ENCODE measurements at regions not wholly inside any gene's neighbourhood (a gene's known extent, or its start where the extent isn't known, plus 50 kb on each side); places are given as distances from the start of the nearest gene placed in this dataset.
"Not testable (repeated sequence)": the region's sequence is repeated elsewhere in the genome, so short reads cannot be mapped to it uniquely, and the experiment has no call there.

GRCh38 chr19:28185646-28186045, 1027.3 kb downstream of the UQCRFS1 start:
- DNase-seq (ENCODE audit: low spot score): no peak

GRCh38 chr19:28184997-28185396, 1028.0 kb downstream of the UQCRFS1 start:
- no peak for DNase-seq (ENCODE audit: low spot score)

GRCh38 chr19:28176193-28176592, 1036.8 kb downstream of the UQCRFS1 start:
- no peak for DNase-seq (ENCODE audit: low spot score)

- DNase-seq (ENCODE audit: low spot score): no peak
Measured at GRCh38 chr19:28171983-28172382, 1041.0 kb downstream of the UQCRFS1 start.

GRCh38 chr19:28170066-28170465, 1042.9 kb downstream of the UQCRFS1 start:
- DNase-seq (ENCODE audit: low spot score): no peak

- DNase-seq (ENCODE audit: low spot score): no peak
Measured at GRCh38 chr19:28169168-28169887, 1043.6 kb downstream of the UQCRFS1 start.

GRCh38 chr19:28168557-28168956, 1044.4 kb downstream of the UQCRFS1 start:
- no peak for DNase-seq (ENCODE audit: low spot score)

GRCh38 chr19:28166025-28166424, 1046.9 kb downstream of the UQCRFS1 start:
- no peak for DNase-seq (ENCODE audit: low spot score)

GRCh38 chr19:28164214-28164613, 1048.7 kb downstream of the UQCRFS1 start:
- DNase-seq (ENCODE audit: low spot score): no peak

- no peak for DNase-seq (ENCODE audit: low spot score)
Measured at GRCh38 chr19:28159065-28159464, 1053.9 kb downstream of the UQCRFS1 start.

- no peak for DNase-seq (ENCODE audit: low spot score)
Measured at GRCh38 chr19:28155265-28155664, 1057.7 kb downstream of the UQCRFS1 start.

- DNase-seq (ENCODE audit: low spot score): no peak
Measured at GRCh38 chr19:28154077-28154476, 1058.9 kb downstream of the UQCRFS1 start.

- DNase-seq (ENCODE audit: low spot score): no peak
Measured at GRCh38 chr19:28153123-28153522, 1059.8 kb downstream of the UQCRFS1 start.

GRCh38 chr19:28152195-28152594, 1060.8 kb downstream of the UQCRFS1 start:
- no peak for DNase-seq (ENCODE audit: low spot score)

GRCh38 chr19:28150129-28150528, 1062.8 kb downstream of the UQCRFS1 start:
- DNase-seq (ENCODE audit: low spot score): no peak

- no peak for DNase-seq (ENCODE audit: low spot score)
Measured at GRCh38 chr19:28148554-28148953, 1064.4 kb downstream of the UQCRFS1 start.

- no peak for DNase-seq (ENCODE audit: low spot score)
Measured at GRCh38 chr19:28142258-28142657, 1070.7 kb downstream of the UQCRFS1 start.

GRCh38 chr19:28140201-28140600, 1072.8 kb downstream of the UQCRFS1 start:
- no peak for DNase-seq (ENCODE audit: low spot score)

GRCh38 chr19:28137772-28138171, 1075.2 kb downstream of the UQCRFS1 start:
- no peak for DNase-seq (ENCODE audit: low spot score)

- no peak for DNase-seq (ENCODE audit: low spot score)
Measured at GRCh38 chr19:28136796-28137195, 1076.2 kb downstream of the UQCRFS1 start.

- DNase-seq (ENCODE audit: low spot score): no peak
Measured at GRCh38 chr19:28135825-28136224, 1077.1 kb downstream of the UQCRFS1 start.

- no peak for DNase-seq (ENCODE audit: low spot score)
Measured at GRCh38 chr19:28134311-28134710, 1078.6 kb downstream of the UQCRFS1 start.

GRCh38 chr19:28130881-28131280, 1082.1 kb downstream of the UQCRFS1 start:
- not testable (repeated sequence) for DNase-seq (ENCODE audit: low spot score)
